Smooth muscle cell (in vitro differentiated cells): ENCODE measurements at regions not wholly inside any gene's neighbourhood (a gene's known extent, or its start where the extent isn't known, plus 50 kb on each side); places are given as distances from the start of the nearest gene placed in this dataset.

Experiments
- DNase-seq: peaks from one replicate; lab custom pipeline; 2025; ENCODE audit not compliant: unreplicated experiment; lab: John Stamatoyannopoulos, UW
- H2AFZ ChIP-seq: fragments of 200-600 bp; sonication (generic); 2 replicates; pipeline ENCODE4 v1.6.0; 2016; ENCODE audit warnings: antibody characterized with exemption, low read depth, mild to moderate bottlenecking
- H3F3A ChIP-seq: fragments of 200-600 bp; sonication (generic); 2 replicates; pipeline ENCODE4 v1.6.0; 2017; ENCODE audit warnings: antibody characterized with exemption, low read depth
- H3K27ac ChIP-seq: fragments of 200-600 bp; sonication (generic); 2 replicates; pipeline ENCODE4 v1.5.1; 2016; ENCODE audit warnings: low read depth, mild to moderate bottlenecking
- H3K27me3 ChIP-seq: fragments of 200-600 bp; sonication (generic); 2 replicates; pipeline ENCODE4 v1.6.1; 2016; ENCODE audit warnings: low read depth, mild to moderate bottlenecking
- H3K36me3 ChIP-seq: fragments of 200-600 bp; sonication (generic); 2 replicates; pipeline ENCODE4 v1.5.1; 2016; ENCODE audit warnings: low read depth
- H3K4me1 ChIP-seq: fragments of 200-600 bp; sonication (generic); 2 replicates; pipeline ENCODE4 v1.5.1; 2016; ENCODE audit warnings: low read depth
- H3K4me2 ChIP-seq: fragments of 200-600 bp; sonication (generic); 2 replicates; pipeline ENCODE4 v1.6.0; 2016; ENCODE audit warnings: mild to moderate bottlenecking
- H3K4me3 ChIP-seq: fragments of 200-600 bp; sonication (generic); 2 replicates; pipeline ENCODE4 v1.5.1; 2016; ENCODE audit warnings: mild to moderate bottlenecking
- H3K79me2 ChIP-seq: fragments of 200-600 bp; sonication (generic); 2 replicates; pipeline ENCODE4 v1.6.0; 2016; ENCODE audit warnings: low read depth, mild to moderate bottlenecking
- H3K9ac ChIP-seq: fragments of 200-600 bp; sonication (generic); 2 replicates; pipeline ENCODE4 v1.6.0; 2016; ENCODE audit warnings: low read depth
- H3K9me3 ChIP-seq: fragments of 200-600 bp; sonication (generic); replicated peaks from 2 replicates; pipeline ENCODE4 v1.5.1; 2016; ENCODE audit warnings: low read depth
- H4K20me1 ChIP-seq: fragments of 200-600 bp; sonication (generic); 2 replicates; pipeline ENCODE4 v1.6.0; 2016; ENCODE audit warnings: low read depth
- CTCF ChIP-seq: fragments of 200-600 bp; sonication (generic); IDR thresholded peaks from 2 replicates; pipeline ENCODE4 v1.5.1; 2017; ENCODE audit warnings: borderline replicate concordance, mild to moderate bottlenecking, antibody characterized with exemption; ENCODE audit not compliant: insufficient read depth, poor library complexity, severe bottlenecking
- WGBS: methylation state at CpG from one replicate; pipeline ENCODE4 v1.1.7; 2016; ENCODE audit warnings: low lambda C conversion rate; 5-methylcytosine and 5-hydroxymethylcytosine counted together

GRCh38 chr2:41293491-41293890, 754.3 kb upstream of the PKDCC start:
- Histone ChIP-seq H4K20me1 (no peaks in the 10 kb centered on the region), H3K4me1 (no peaks in the 10 kb centered on the region), H3K27me3 (no peaks in the 10 kb centered on the region), H2AFZ (no peak overlapping the region), H3K27ac (peak overlapping the region; percentile 53), H3K79me2 (no peaks in the 10 kb centered on the region), H3F3A (no peaks in the 10 kb centered on the region), H3K9me3 (no peaks in the 10 kb centered on the region), H3K4me3 (no peak overlapping the region), H3K4me2 (no peak overlapping the region), H3K9ac (no peak overlapping the region), H3K36me3 (no peaks in the 10 kb centered on the region)
- no peak for TF ChIP-seq CTCF
- DNase-seq = no peak
- 66% methylated on average over 1 of the region's 1 CpG for WGBS

- TF ChIP-seq CTCF = no peak
- Histone ChIP-seq H3K9me3 (no peaks in the 10 kb centered on the region), H3F3A (no peaks in the 10 kb centered on the region), H3K27ac (peak overlapping the region; percentile 53), H3K27me3 (no peaks in the 10 kb centered on the region), H3K4me1 (no peaks in the 10 kb centered on the region), H3K36me3 (no peaks in the 10 kb centered on the region), H3K79me2 (no peaks in the 10 kb centered on the region), H4K20me1 (no peaks in the 10 kb centered on the region), H3K4me2 (peak overlapping the region; percentile 64), H3K9ac (peak overlapping the region; percentile 45), H2AFZ (peak overlapping the region; percentile 79), H3K4me3 (no peak overlapping the region)
- WGBS = 30% methylated on average over 3 of the region's 3 CpGs
- no peak for DNase-seq
Observed at GRCh38 chr2:41294331-41294730, 753.5 kb upstream of the PKDCC start.

- no peaks in the 10 kb centered on the region for H3K27me3 ChIP-seq
- no peaks in the 10 kb centered on the region for H3F3A ChIP-seq
- TF ChIP-seq CTCF = no peak
- no peak overlapping the region for H3K4me2 ChIP-seq
- no peak overlapping the region for H3K9ac ChIP-seq
- no peaks in the 10 kb centered on the region for H3K4me1 ChIP-seq
- H3K27ac ChIP-seq = no peak overlapping the region
- 56% methylated on average over 1 of the region's 1 CpG for WGBS
- no peaks in the 10 kb centered on the region for H3K9me3 ChIP-seq
- H2AFZ ChIP-seq = no peak overlapping the region
- DNase-seq = no peak
- H3K4me3 ChIP-seq = no peak overlapping the region
- no peaks in the 10 kb centered on the region for H3K36me3 ChIP-seq
- H4K20me1 ChIP-seq = no peaks in the 10 kb centered on the region
- no peaks in the 10 kb centered on the region for H3K79me2 ChIP-seq
Observed at GRCh38 chr2:41313082-41313481, 734.7 kb upstream of the PKDCC start.

GRCh38 chr2:41314511-41315070, 733.2 kb upstream of the PKDCC start:
- Histone ChIP-seq H3K27ac (no peak overlapping the region), H3K4me1 (no peaks in the 10 kb centered on the region), H3K9me3 (no peaks in the 10 kb centered on the region), H3F3A (no peaks in the 10 kb centered on the region), H3K36me3 (no peaks in the 10 kb centered on the region), H3K4me2 (no peak overlapping the region), H3K4me3 (no peak overlapping the region), H4K20me1 (no peaks in the 10 kb centered on the region), H3K27me3 (no peaks in the 10 kb centered on the region), H3K9ac (no peak overlapping the region), H2AFZ (no peak overlapping the region), H3K79me2 (no peaks in the 10 kb centered on the region)
- DNase-seq = no peak
- no peak for TF ChIP-seq CTCF
- 33% methylated on average over 3 of the region's 3 CpGs for WGBS
